Osteoblast (primary cell): ENCODE measurements at regions not wholly inside any gene's neighbourhood (a gene's known extent, or its start where the extent isn't known, plus 50 kb on each side); places are given as distances from the start of the nearest gene placed in this dataset.

Source experiments
- DNase-seq: peaks from one replicate; pipeline ENCODE4 v3.0.0; 2011; ENCODE audit warnings: low spot score, mixed read lengths; ENCODE audit not compliant: insufficient read length; ENCODE audit errors: missing footprints
- H2AFZ ChIP-seq: 2 replicates; pipeline ENCODE4 v1.6.0; 2011; ENCODE audit warnings: mild to moderate bottlenecking, low read length
- H3K27ac ChIP-seq: 2 replicates; pipeline ENCODE4 v1.5.1; 2011; ENCODE audit warnings: mild to moderate bottlenecking, low read depth, low read length, moderate library complexity
- H3K27me3 ChIP-seq: 2 replicates; pipeline ENCODE4 v1.6.0; 2012; ENCODE audit warnings: mild to moderate bottlenecking, control low read depth, inconsistent platforms, low read length, moderate library complexity; ENCODE audit not compliant: insufficient read depth
- H3K36me3 ChIP-seq: 2 replicates; pipeline ENCODE4 v1.5.1; 2011; ENCODE audit warnings: mild to moderate bottlenecking, low read length, control low read depth, moderate library complexity; ENCODE audit not compliant: insufficient read depth
- H3K4me1 ChIP-seq: 2 replicates; pipeline ENCODE4 v1.5.1; 2011; ENCODE audit warnings: mild to moderate bottlenecking, low read length, control low read depth, moderate library complexity; ENCODE audit not compliant: insufficient read depth
- H3K4me2 ChIP-seq: 2 replicates; pipeline ENCODE4 v1.6.0; 2011; ENCODE audit warnings: mild to moderate bottlenecking, low read length; ENCODE audit not compliant: insufficient read depth
- H3K4me3 ChIP-seq: fragments of 200-600 bp; sonication (generic); 3 replicates; pipeline ENCODE4 v1.5.1; 2012; ENCODE audit warnings: mild to moderate bottlenecking, low read length, inconsistent platforms; ENCODE audit not compliant: insufficient read depth
- H3K79me2 ChIP-seq: 2 replicates; pipeline ENCODE4 v1.6.0; 2012; ENCODE audit warnings: mild to moderate bottlenecking, low read length, control low read depth, inconsistent platforms; ENCODE audit not compliant: insufficient read depth
- H3K9me3 ChIP-seq: 2 replicates; pipeline ENCODE4 v1.5.1; 2011; ENCODE audit warnings: low read depth, low read length, control low read depth
- H4K20me1 ChIP-seq: 2 replicates; pipeline ENCODE4 v1.6.0; 2012; ENCODE audit warnings: mild to moderate bottlenecking, low read length, control low read depth; ENCODE audit not compliant: insufficient read depth
- CTCF ChIP-seq: IDR thresholded peaks from 2 replicates; pipeline ENCODE4 v1.5.1; 2011; ENCODE audit warnings: mild to moderate bottlenecking, low read depth, low read length, moderate library complexity; ENCODE audit errors: extremely low read depth

- Histone ChIP-seq H4K20me1 (no peaks in the 10 kb centered on the region), H3K27ac (no peak overlapping the region), H3K9me3 (no peaks in the 10 kb centered on the region), H3K4me3 (no peak overlapping the region), H2AFZ (no peak overlapping the region), H3K79me2 (no peaks in the 10 kb centered on the region), H3K4me1 (no peaks in the 10 kb centered on the region), H3K36me3 (no peaks in the 10 kb centered on the region), H3K4me2 (no peak overlapping the region), H3K27me3 (no peaks in the 10 kb centered on the region)
- no peak for TF ChIP-seq CTCF
- no peak for DNase-seq
Observed at GRCh38 chr1:81327103-81327710, 473.5 kb upstream of the ADGRL2 start.

- TF ChIP-seq CTCF = no peak
- H3K4me3 ChIP-seq = no peak overlapping the region
- no peaks in the 10 kb centered on the region for H4K20me1 ChIP-seq
- H3K4me1 ChIP-seq = no peaks in the 10 kb centered on the region
- H3K27ac ChIP-seq = no peak overlapping the region
- H3K27me3 ChIP-seq = no peaks in the 10 kb centered on the region
- no peak overlapping the region for H2AFZ ChIP-seq
- no peaks in the 10 kb centered on the region for H3K36me3 ChIP-seq
- H3K4me2 ChIP-seq = no peak overlapping the region
- no peak for DNase-seq
- no peaks in the 10 kb centered on the region for H3K79me2 ChIP-seq
- no peaks in the 10 kb centered on the region for H3K9me3 ChIP-seq
Observed at GRCh38 chr1:81326212-81326611, 474.5 kb upstream of the ADGRL2 start.

- H3K27ac ChIP-seq = no peak overlapping the region
- TF ChIP-seq CTCF = no peak
- H3K36me3 ChIP-seq = no peaks in the 10 kb centered on the region
- no peaks in the 10 kb centered on the region for H4K20me1 ChIP-seq
- H3K4me3 ChIP-seq = no peak overlapping the region
- no peak for DNase-seq
- no peaks in the 10 kb centered on the region for H3K9me3 ChIP-seq
- no peaks in the 10 kb centered on the region for H3K79me2 ChIP-seq
- H3K4me1 ChIP-seq = no peaks in the 10 kb centered on the region
- H2AFZ ChIP-seq = no peak overlapping the region
- no peak overlapping the region for H3K4me2 ChIP-seq
- no peaks in the 10 kb centered on the region for H3K27me3 ChIP-seq
Observed at GRCh38 chr1:81325397-81325796, 475.3 kb upstream of the ADGRL2 start.

- Histone ChIP-seq H3K27me3 (no peaks in the 10 kb centered on the region), H4K20me1 (no peaks in the 10 kb centered on the region), H3K4me3 (no peak overlapping the region), H3K79me2 (no peaks in the 10 kb centered on the region), H3K4me2 (no peak overlapping the region), H3K27ac (no peak overlapping the region), H2AFZ (no peak overlapping the region), H3K36me3 (no peaks in the 10 kb centered on the region), H3K4me1 (no peaks in the 10 kb centered on the region), H3K9me3 (no peaks in the 10 kb centered on the region)
- no peak for TF ChIP-seq CTCF
- DNase-seq = no peak
Observed at GRCh38 chr1:81323862-81324261, 476.9 kb upstream of the ADGRL2 start.
